Neural progenitor cell (in vitro differentiated cells): ENCODE measurements at regions not wholly inside any gene's neighbourhood (a gene's known extent, or its start where the extent isn't known, plus 50 kb on each side); places are given as distances from the start of the nearest gene placed in this dataset.

Experiments
- EZH2 ChIP-seq: fragments of 200-600 bp; sonication (generic); IDR thresholded peaks from 2 replicates; pipeline ENCODE4 v1.6.1; 2017; ENCODE audit warnings: antibody characterized with exemption, mild to moderate bottlenecking, moderate library complexity
- TF ChIP-seq, protein P1 (sequence below): fragments of 200-600 bp; sonication (generic); IDR thresholded peaks from 2 replicates; pipeline ENCODE4 v1.5.1; 2017; ENCODE audit warnings: antibody characterized with exemption, mild to moderate bottlenecking

DNA sequence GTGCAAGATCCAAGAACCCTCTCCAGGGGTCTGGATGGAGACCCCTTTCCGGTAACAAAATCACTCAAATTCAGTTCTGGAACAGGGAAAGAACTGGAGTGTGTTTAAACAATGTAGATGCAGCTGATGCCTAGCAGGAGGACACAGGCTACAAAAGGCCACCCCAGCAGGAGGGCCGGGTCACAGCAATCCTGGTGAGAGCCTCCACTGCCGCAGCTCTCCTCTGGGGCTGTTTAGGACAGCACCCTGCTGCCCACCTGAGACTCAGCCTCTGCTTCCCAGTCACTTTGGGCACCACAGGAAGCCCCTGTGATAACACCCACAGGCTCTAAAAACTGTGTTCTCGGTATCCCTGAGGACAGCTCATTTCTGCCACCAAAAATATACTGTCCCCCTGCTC is 318.7 kb upstream of the NBEA start:
- TF ChIP-seq, protein P1, sequence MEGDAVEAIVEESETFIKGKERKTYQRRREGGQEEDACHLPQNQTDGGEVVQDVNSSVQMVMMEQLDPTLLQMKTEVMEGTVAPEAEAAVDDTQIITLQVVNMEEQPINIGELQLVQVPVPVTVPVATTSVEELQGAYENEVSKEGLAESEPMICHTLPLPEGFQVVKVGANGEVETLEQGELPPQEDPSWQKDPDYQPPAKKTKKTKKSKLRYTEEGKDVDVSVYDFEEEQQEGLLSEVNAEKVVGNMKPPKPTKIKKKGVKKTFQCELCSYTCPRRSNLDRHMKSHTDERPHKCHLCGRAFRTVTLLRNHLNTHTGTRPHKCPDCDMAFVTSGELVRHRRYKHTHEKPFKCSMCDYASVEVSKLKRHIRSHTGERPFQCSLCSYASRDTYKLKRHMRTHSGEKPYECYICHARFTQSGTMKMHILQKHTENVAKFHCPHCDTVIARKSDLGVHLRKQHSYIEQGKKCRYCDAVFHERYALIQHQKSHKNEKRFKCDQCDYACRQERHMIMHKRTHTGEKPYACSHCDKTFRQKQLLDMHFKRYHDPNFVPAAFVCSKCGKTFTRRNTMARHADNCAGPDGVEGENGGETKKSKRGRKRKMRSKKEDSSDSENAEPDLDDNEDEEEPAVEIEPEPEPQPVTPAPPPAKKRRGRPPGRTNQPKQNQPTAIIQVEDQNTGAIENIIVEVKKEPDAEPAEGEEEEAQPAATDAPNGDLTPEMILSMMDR, result no peak
- no peak for TF ChIP-seq EZH2
